ENCODE measurements at regions not wholly inside any gene's neighbourhood (a gene's known extent, or its start where the extent isn't known, plus 50 kb on each side); places are given as distances from the start of the nearest gene placed in this dataset.

DNA sequence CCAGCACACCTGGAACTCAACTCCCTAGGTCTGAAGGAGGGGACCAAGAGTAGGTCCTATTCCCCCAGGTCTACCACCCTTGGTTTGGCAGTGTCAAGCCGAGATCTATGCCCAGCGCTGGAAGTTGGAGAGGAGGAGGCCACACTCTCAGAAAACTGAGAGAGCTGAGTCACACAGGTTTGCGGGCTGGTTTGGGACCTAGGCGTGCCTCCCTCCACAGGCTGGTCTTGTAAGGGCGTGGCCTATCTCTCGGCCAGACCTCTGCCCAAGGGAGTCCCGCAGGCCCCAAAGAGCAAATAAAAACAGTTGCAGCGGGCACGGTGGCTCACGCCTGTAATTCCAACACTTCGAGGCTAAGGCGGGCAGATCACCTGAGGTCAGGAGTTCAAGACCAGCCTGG lies 52.9 kb upstream of the INTU start:
- Mint-ChIP-seq H3K4me1 (no peaks in the 10 kb centered on the region), H3K9me3 (no peaks in the 10 kb centered on the region), H3K36me3 (no peaks in the 10 kb centered on the region), H3K4me3 (no peak overlapping the region), H3K27ac (no peak overlapping the region), H3K27me3 (peaks cover 4% of the 10 kb centered on the region)

DNA sequence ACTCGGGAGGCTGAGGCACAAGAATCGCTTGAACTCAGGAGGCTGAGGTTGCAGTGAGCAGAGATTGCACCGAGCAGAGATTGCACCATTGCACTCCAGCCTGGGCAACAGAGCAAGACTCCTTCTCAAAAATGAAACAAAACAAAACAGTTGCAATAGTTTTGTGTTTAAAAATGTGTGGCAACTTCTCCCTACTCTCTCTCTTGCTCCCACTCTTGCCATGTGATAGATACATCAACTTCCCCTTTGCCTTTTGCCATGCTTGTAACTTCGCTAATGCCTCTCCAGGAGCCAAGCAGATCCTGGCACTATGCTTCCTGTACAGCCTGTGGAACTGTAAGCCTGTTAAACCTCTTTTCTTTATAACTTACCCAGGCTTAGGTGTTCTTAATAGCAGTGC lies 52.5 kb upstream of the INTU start:
- Mint-ChIP-seq H3K36me3 (no peaks in the 10 kb centered on the region), H3K4me3 (no peak overlapping the region), H3K27ac (no peak overlapping the region), H3K4me1 (no peaks in the 10 kb centered on the region), H3K9me3 (no peaks in the 10 kb centered on the region), H3K27me3 (peaks cover 4% of the 10 kb centered on the region)

DNA sequence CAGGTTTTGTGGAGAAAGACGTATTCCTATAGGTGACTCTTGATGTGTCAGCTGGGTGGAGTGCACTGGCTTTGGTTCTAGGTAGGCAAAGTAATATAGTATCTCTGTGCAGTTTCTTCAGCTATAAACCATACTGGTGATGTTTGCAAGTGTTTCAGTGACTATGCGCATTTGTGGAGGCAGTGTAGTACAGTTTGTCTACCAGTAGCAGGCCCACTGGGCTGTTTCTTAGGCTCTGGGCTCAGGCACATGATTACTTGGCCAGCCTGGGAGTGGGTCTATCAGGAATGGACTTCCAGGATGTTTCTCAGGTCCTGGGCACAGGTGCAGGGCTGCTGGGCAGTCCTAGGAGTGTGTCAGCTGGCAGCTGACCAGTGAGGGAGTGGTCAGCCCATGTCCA lies 51.9 kb upstream of the INTU start:
- H3K4me3 Mint-ChIP-seq, result no peak overlapping the region
- no peak overlapping the region for H3K27ac Mint-ChIP-seq
- H3K9me3 Mint-ChIP-seq, result no peaks in the 10 kb centered on the region

More for the DNA sequence above, 51.9 kb upstream of the INTU start:
- H3K36me3 Mint-ChIP-seq, result no peaks in the 10 kb centered on the region
- H3K27me3 Mint-ChIP-seq, result peaks cover 4% of the 10 kb centered on the region
- no peaks in the 10 kb centered on the region for H3K4me1 Mint-ChIP-seq

Data from activated naive CD4-positive, alpha-beta T cell treated with anti-CD3 and anti-CD28 coated beads, Interleukin-2, amount 50 U/mL, for 24 hours (primary cell).